ENCODE measurements at regions not wholly inside any gene's neighbourhood (a gene's known extent, or its start where the extent isn't known, plus 50 kb on each side); places are given as distances from the start of the nearest gene placed in this dataset.

DNA sequence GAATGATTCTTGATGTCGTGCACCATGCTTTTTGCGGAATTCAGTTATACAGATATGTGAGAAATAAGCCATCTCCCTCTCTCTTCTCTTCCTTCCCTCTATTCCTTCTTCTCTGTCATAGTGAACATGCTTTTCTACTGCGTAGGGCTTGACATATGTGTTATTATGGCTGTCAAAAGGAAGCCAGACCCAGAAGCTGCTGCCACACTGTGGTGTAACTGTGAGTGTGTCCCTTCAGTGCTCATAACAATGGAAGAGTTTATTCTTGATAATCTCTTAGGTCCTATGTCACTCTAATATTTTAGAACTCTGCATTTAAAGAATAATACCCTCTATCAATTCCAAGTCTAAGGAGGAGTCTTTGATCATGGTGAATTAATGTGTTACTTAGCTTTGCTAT lies 208.9 kb upstream of the TMTC4 start:
- H2BK15ac ChIP-seq (ENCODE audit: low read length): no peak overlapping the region
- no peak overlapping the region for H3K14ac ChIP-seq (ENCODE audit: insufficient read length)
- H2AFZ ChIP-seq (ENCODE audit: low read length): no peak overlapping the region
- H3K9me3 ChIP-seq (ENCODE audit: insufficient read depth in 2 of 2, low read depth in 1 of 2, low read length in 1 of 2): no peaks in the 10 kb centered on the region
- ChIA-PET CTCF (ENCODE audit: partially characterized antibody) (interaction anchor here (0.6 to 1.0 kb wide), 5 partner anchors 111 to 597 kb away, joined by 3 to 4 read pairs (median 3); no protein-coding TSS in a partner anchor), POLR2A (ENCODE audit: partially characterized antibody) (no interaction called here)
- DNase-seq (ENCODE audit: low read depth in 1 of 2, low spot score in 2 of 2): no peak
- H3K9ac ChIP-seq (replicated peaks in 1 of 4; ENCODE audit: extremely low read depth in 1 of 4, low read depth in 3 of 4, low read length in 3 of 4): no peak overlapping the region
- H3K56ac ChIP-seq (replicated peaks; ENCODE audit: insufficient read length, low read depth, low read length): no peak overlapping the region
- H2BK20ac ChIP-seq (ENCODE audit: low read length): no peak overlapping the region
- H3K23ac ChIP-seq (ENCODE audit: insufficient read length): no peak overlapping the region
- H3K18ac ChIP-seq (ENCODE audit: extremely low read depth, low read length): no peak overlapping the region
- no peak for FAIRE-seq
- no peaks in the 10 kb centered on the region for H4K20me1 ChIP-seq (replicated peaks in 1 of 2; ENCODE audit: control insufficient read depth in 1 of 2, insufficient read depth in 2 of 2, low read length in 2 of 2)
- H4K91ac ChIP-seq (replicated peaks; ENCODE audit: insufficient read length, low read length): no peak overlapping the region
- no peak overlapping the region for H2AK5ac ChIP-seq (ENCODE audit: low read depth, low read length)
- no peak overlapping the region for H4K8ac ChIP-seq (ENCODE audit: extremely low read depth, insufficient read depth, low read length)
- no peak overlapping the region for H3K4ac ChIP-seq (replicated peaks; ENCODE audit: insufficient read length, low read depth, low read length)
- H3K4me1 ChIP-seq (replicated peaks in 1 of 4; ENCODE audit: control insufficient read depth in 3 of 4, insufficient read depth in 4 of 4, low read length in 3 of 4): no peaks in the 10 kb centered on the region
- H2BK5ac ChIP-seq (ENCODE audit: low read depth, low read length): no peak overlapping the region
- no peaks in the 10 kb centered on the region; the same call in 1 of the 2 replicates for H3K23me2 ChIP-seq (ENCODE audit: low read depth, low read length)
- no peak overlapping the region for H4K5ac ChIP-seq (ENCODE audit: insufficient read length, low read depth, low read length)
- no peak overlapping the region for H3K4me2 ChIP-seq (ENCODE audit: insufficient read depth in 1 of 2, low read depth in 2 of 2, low read length in 2 of 2)
- H3K27ac ChIP-seq (ENCODE audit: low read depth, low read length): no peak overlapping the region
- no peak overlapping the region for H3K4me3 ChIP-seq (ENCODE audit: extremely low read depth in 1 of 4, insufficient read depth in 2 of 4, low read depth in 3 of 4, low read length in 4 of 4)
- WGBS, 2 experiments (ENCODE audit: extremely low coverage in 1 of 2, insufficient coverage in 1 of 2, insufficient read length in 1 of 2, insufficient replicate concordance in 2 of 2, low coverage in 1 of 2, low lambda C conversion rate in 2 of 2, missing lambda C conversion rate in 1 of 2): 91% methylated on average over 3 of the region's 3 CpGs; no CpG with 5 or more reads in 1 of the 2 experiments
- H2BK120ac ChIP-seq (replicated peaks; ENCODE audit: low read depth, low read length): no peak overlapping the region
- H3K27me3 ChIP-seq (replicated peaks in 1 of 4; ENCODE audit: control insufficient read depth in 3 of 4, extremely low read depth in 1 of 4, insufficient read depth in 3 of 4, low read length in 3 of 4): peaks cover 0 to under 1% (median 0%) of the 10 kb centered on the region in 4 experiments; a peak in 1 of 7 replicates
- no peaks in the 10 kb centered on the region for H3K79me1 ChIP-seq (ENCODE audit: low read depth, low read length)
- no peak overlapping the region for H2BK12ac ChIP-seq (ENCODE audit: low read depth, low read length)
- no peaks in the 10 kb centered on the region for H3K36me3 ChIP-seq (ENCODE audit: control insufficient read depth in 2 of 4, insufficient read depth in 4 of 4, low read length in 3 of 4)
- H3K79me2 ChIP-seq (ENCODE audit: control insufficient read depth in 1 of 2, insufficient read depth in 2 of 2, low read length in 2 of 2): no peaks in the 10 kb centered on the region
- no peak for TF ChIP-seq SP2 (IDR thresholded peaks at IDR 0.05; ENCODE audit: low read length)
- TF ChIP-seq RBBP5 (IDR thresholded peaks at IDR 0.05; ENCODE audit: borderline replicate concordance, low read depth, low read length): no peak
- TF ChIP-seq SIRT6 (IDR thresholded peaks at IDR 0.05; ENCODE audit: low read length): no peak
- TF ChIP-seq CHD1 (IDR thresholded peaks at IDR 0.05; ENCODE audit: low read depth, low read length): no peak
- TF ChIP-seq RAD21 (IDR thresholded peaks at IDR 0.05 in 1 of 2, conservative IDR thresholded peaks at IDR 0.05 in 1 of 2; ENCODE audit: low read depth in 2 of 2, low read length in 2 of 2): peak in 1 of 2 experiments; percentile 25; a peak in 1 of 4 replicates
- TF ChIP-seq HDAC2 (IDR thresholded peaks at IDR 0.05; ENCODE audit: borderline replicate concordance in 1 of 2, low read depth in 2 of 2, low read length in 2 of 2): no peak
- TF ChIP-seq, protein P1, sequence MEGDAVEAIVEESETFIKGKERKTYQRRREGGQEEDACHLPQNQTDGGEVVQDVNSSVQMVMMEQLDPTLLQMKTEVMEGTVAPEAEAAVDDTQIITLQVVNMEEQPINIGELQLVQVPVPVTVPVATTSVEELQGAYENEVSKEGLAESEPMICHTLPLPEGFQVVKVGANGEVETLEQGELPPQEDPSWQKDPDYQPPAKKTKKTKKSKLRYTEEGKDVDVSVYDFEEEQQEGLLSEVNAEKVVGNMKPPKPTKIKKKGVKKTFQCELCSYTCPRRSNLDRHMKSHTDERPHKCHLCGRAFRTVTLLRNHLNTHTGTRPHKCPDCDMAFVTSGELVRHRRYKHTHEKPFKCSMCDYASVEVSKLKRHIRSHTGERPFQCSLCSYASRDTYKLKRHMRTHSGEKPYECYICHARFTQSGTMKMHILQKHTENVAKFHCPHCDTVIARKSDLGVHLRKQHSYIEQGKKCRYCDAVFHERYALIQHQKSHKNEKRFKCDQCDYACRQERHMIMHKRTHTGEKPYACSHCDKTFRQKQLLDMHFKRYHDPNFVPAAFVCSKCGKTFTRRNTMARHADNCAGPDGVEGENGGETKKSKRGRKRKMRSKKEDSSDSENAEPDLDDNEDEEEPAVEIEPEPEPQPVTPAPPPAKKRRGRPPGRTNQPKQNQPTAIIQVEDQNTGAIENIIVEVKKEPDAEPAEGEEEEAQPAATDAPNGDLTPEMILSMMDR (IDR thresholded peaks at IDR 0.05; ENCODE audit: control extremely low read depth in 1 of 3, insufficient read depth in 1 of 3, low read depth in 1 of 3, low read length in 3 of 3): peak in 1 of 3 experiments; percentile 7; a peak in 1 of 4 replicates
- no peak for TF ChIP-seq BCL11A (IDR thresholded peaks at IDR 0.05; ENCODE audit: low read depth in 2 of 2, low read length in 2 of 2)
- TF ChIP-seq BRCA1 (IDR thresholded peaks at IDR 0.05; ENCODE audit: low read depth, low read length): no peak
- no peak for TF ChIP-seq SUZ12 (IDR thresholded peaks at IDR 0.05; ENCODE audit: low read length)
- no peak for TF ChIP-seq RXRA (IDR thresholded peaks at IDR 0.05; ENCODE audit: insufficient read depth, low read depth, low read length)
- TF ChIP-seq EGR1 (IDR thresholded peaks at IDR 0.05; ENCODE audit: borderline replicate concordance, low read depth, low read length): no peak
